Fibroblast of pulmonary artery (primary cell): ENCODE measurements at regions not wholly inside any gene's neighbourhood (a gene's known extent, or its start where the extent isn't known, plus 50 kb on each side); places are given as distances from the start of the nearest gene placed in this dataset.

Source experiments
- DNase-seq: peaks from one replicate; pipeline ENCODE4 v3.0.0-alpha.2; 2010; ENCODE audit warnings: low read depth
- H3K4me3 ChIP-seq: replicated peaks from 2 replicates; pipeline ENCODE4 v1.5.1; 2011; ENCODE audit warnings: low read depth, mild to moderate bottlenecking, control low read depth, low read length, moderate library complexity
- TF ChIP-seq, protein P1 (sequence below): IDR thresholded peaks from 2 replicates; pipeline ENCODE4 v1.5.1; 2011; ENCODE audit warnings: mild to moderate bottlenecking, control low read depth, low read length, inconsistent platforms; ENCODE audit errors: missing control alignments

GRCh38 chr15:77721963-77722362 is 89.3 kb upstream of the LINGO1 start:
- DNase-seq, result no peak
- no peak overlapping the region for H3K4me3 ChIP-seq
- TF ChIP-seq, protein P1, sequence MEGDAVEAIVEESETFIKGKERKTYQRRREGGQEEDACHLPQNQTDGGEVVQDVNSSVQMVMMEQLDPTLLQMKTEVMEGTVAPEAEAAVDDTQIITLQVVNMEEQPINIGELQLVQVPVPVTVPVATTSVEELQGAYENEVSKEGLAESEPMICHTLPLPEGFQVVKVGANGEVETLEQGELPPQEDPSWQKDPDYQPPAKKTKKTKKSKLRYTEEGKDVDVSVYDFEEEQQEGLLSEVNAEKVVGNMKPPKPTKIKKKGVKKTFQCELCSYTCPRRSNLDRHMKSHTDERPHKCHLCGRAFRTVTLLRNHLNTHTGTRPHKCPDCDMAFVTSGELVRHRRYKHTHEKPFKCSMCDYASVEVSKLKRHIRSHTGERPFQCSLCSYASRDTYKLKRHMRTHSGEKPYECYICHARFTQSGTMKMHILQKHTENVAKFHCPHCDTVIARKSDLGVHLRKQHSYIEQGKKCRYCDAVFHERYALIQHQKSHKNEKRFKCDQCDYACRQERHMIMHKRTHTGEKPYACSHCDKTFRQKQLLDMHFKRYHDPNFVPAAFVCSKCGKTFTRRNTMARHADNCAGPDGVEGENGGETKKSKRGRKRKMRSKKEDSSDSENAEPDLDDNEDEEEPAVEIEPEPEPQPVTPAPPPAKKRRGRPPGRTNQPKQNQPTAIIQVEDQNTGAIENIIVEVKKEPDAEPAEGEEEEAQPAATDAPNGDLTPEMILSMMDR, result no peak

GRCh38 chr15:77720655-77721054 is 87.9 kb upstream of the LINGO1 start:
- DNase-seq, result no peak
- H3K4me3 ChIP-seq, result no peak overlapping the region
- TF ChIP-seq, protein P1, result no peak

DNA sequence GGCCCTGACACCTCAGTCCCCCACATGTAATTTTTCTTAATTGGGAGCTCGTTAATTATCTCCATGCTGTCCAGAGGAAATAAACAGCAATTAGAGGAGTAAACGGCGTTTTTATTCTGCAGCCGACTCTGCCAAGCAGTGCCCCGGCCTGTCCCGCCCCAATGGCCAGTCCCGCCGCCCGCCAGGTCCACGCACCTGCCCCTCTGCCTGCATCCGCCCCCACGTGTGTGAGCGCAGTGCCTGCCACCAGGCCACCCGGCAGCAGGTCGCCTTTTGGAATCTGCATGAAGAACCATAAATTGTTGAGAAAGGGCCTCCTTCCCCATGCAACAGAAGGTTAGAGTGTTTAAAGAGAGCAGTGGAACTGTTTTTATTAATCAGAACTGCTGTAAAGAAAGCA is 87.5 kb upstream of the LINGO1 start:
- TF ChIP-seq, protein P1, result no peak
- no peak for DNase-seq
- no peak overlapping the region for H3K4me3 ChIP-seq

DNA sequence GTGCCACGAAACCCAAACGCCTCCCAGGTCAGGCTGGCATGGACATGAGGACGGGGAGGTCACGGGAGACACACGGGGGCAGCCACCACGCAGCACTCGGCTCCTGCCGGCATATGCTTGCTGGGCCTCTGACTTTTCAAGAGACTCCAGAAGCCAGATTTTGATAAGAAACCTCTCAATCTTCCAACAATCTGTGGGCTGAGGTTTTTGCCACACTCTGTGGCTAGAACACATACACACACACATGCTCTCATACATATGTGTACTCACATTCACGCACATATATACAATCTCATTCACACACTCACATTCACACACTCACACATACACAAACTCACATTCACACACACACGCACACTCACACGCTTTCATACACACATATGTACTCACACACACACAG is 86.7 kb upstream of the LINGO1 start:
- TF ChIP-seq, protein P1, result no peak
- H3K4me3 ChIP-seq, result no peak overlapping the region
- DNase-seq, result no peak

DNA sequence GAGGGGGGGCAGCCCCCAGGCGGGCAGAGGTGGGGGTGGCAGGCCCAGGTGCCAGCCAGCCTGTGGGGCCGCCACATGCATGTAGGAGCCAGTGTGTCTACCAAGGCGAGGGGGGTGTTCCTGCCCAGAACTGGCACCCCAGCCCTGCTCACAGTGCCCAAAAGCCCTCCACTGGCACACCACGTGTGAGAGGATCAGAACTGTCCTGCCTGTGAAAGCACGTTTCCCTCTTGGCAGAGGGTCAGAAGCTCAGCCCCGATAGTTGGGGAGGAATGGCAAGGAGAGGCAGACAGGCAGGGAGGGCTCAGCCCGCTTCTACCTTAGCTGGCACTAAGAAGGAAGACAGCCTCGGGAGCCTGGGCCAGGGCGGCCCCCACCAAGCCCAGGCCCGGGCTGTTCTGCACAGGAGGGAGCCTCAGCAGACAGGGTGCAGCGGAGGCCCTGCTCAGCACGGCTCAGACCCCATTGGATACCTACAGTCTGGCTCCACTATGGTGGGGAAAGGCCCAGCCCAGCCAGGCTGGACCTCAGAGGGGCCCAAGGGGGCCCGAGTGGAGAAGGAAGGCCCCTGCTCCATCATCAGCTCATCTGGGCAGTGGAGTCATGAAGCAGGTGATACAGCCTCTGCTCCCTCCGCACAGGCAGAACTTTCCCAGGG is 84.8 kb upstream of the LINGO1 start:
- no peak for DNase-seq
- TF ChIP-seq, protein P1, result no peak
- H3K4me3 ChIP-seq, result no peak overlapping the region

DNA sequence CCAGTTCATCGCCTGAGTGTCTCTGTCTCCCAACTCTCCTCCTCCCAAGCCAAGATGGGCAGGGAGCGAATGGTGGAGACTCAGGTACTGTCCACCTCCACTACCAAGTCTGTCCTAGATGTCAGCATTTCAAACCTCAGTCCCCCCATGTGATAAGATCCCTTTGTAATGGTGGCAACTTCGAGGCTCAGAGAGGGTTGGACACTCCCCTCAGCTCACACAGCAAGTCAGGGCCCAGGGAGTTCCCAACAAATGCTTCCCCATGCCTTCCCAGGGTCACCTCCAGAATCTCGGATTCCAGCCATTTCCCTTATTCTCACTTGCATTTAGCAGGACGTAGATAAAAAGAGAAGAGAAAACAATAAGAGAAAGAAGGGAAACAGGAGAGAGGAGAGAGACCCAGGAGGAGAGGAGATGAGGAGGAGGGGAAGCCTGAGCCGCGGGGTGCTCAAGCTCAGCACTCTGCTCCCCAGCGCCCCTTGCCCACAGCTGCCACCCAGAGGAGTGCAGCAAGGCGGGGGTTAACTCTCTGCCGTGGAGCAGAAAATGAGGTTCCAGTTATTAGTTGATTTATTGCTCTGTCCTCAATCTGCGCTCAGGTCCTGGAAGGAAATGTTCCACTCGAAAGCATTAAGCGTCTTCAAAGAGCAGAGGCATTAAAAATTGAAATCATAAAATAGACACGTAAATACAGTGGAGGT is 84.1 kb upstream of the LINGO1 start:
- no peak for DNase-seq
- TF ChIP-seq, protein P1, result no peak
- H3K4me3 ChIP-seq, result no peak overlapping the region

GRCh38 chr15:77715860-77716259 is 83.1 kb upstream of the LINGO1 start:
- DNase-seq, result no peak
- H3K4me3 ChIP-seq, result no peak overlapping the region
- TF ChIP-seq, protein P1, result no peak
